WI38 (cell line): ENCODE measurements at regions not wholly inside any gene's neighbourhood (a gene's known extent, or its start where the extent isn't known, plus 50 kb on each side); places are given as distances from the start of the nearest gene placed in this dataset.

Experiments
- H3K4me3 ChIP-seq: 2 replicates; pipeline ENCODE4 v1.5.1; 2011; ENCODE audit warnings: low read depth, mild to moderate bottlenecking, control low read depth, low read length
- CTCF ChIP-seq: IDR thresholded peaks from 2 replicates; pipeline ENCODE4 v1.5.1; 2012; ENCODE audit warnings: low read depth, mild to moderate bottlenecking, control low read depth, low read length

GRCh38 chr14:31987721-31988120 lies 89.4 kb upstream of the ARHGAP5 start:
- no peak overlapping the region for H3K4me3 ChIP-seq
- no peak for TF ChIP-seq CTCF

DNA sequence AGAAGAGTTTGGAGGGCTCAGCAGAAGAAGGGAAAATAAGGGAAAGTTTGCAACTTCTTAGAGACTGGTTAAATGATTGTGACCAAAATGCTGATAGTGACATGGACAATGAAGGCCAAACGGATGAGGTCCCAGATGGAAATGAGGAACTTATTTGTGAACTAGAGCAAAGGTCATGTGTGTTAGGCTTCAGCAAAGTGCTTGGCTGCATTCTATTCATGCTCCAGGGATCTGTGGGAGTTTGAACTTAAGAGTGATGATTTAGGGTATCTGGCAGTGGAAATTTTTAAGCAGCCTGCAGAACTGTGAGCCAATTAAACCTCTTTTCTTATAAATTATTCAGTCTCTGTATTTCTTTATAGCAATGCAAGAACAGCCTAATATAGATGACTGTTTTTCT lies 88.9 kb upstream of the ARHGAP5 start:
- TF ChIP-seq CTCF: no peak
- H3K4me3 ChIP-seq: no peak overlapping the region

- no peak for TF ChIP-seq CTCF
- no peak overlapping the region for H3K4me3 ChIP-seq
Observed at GRCh38 chr14:31990183-31990857, 86.8 kb upstream of the ARHGAP5 start.

DNA sequence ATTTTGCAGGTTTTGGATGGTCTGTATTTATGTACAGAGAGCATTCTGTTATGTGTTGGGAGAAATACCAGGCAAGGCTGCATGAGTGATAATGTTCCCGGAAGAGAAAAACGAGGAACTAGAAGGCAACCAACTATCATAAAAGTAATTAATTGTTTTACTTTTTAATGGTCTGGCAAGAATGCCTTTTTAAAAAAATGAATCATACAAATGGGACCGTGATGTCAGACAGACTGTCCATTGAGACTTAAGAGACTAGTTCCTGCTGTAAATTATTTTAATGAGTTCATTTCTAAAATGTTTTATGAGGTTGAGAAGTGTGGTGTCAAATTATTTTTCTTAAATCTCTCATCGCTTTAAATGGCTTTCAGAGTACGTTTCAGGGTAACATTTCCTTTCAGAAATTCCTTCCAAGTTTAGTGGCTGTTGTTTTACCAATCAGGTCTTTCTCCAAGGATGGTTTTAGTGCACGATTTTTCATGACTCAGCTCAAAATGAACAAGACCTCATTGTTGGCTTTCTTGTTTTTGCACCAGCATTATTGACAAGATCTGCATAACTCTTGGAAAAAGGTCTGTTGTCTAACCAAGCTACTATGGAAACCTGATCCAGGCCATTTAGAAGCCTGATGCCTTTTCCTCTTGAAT lies 86.1 kb upstream of the ARHGAP5 start:
- no peak for TF ChIP-seq CTCF
- H3K4me3 ChIP-seq: no peak overlapping the region

DNA sequence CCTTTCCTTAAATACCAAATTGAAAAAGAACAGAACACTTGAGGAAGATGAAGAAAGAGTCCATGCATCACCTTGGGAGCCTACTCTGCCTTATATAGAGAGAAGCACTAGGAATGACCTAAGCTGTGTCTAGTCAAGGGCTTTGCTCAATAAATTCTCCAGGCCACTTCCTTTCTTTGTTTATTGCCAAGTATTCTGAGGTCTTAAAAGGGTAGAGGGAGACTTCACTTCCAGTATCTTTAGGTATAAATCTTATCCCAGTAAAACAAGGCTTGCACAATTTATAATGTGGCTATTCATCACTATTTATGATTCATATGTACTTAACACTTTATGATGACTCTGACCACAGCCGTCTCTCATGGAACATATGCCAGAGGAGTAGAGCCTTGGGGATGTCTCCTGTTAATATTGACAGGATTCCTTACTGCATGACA lies 85.1 kb upstream of the ARHGAP5 start:
- TF ChIP-seq CTCF: no peak
- H3K4me3 ChIP-seq: no peak overlapping the region

DNA sequence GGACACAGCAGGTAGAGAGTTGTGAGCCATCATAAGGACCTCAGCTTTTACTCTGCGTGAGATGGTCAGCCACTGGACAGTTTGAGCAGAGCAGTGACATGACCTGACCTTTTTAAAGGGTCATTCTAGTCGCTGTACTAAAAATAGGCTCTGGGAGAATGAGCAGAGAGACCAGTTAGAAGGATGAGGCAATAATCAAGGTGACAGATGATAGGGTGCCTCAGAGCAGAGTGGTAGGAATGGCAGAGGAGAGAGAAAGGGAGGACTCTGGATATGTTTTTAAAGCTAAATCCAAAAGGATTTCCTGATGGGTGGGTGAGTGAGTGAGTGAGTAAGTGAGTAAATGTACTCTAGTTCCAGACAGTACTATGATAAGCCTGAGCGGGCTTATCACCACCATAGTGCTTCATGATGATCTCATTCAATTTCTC lies 83.6 kb upstream of the ARHGAP5 start:
- no peak overlapping the region for H3K4me3 ChIP-seq
- TF ChIP-seq CTCF: no peak

- TF ChIP-seq CTCF: no peak
- H3K4me3 ChIP-seq: no peak overlapping the region
Observed at GRCh38 chr14:31994391-31995033, 82.6 kb upstream of the ARHGAP5 start.
